ENCODE measurements at regions not wholly inside any gene's neighbourhood (a gene's known extent, or its start where the extent isn't known, plus 50 kb on each side); places are given as distances from the start of the nearest gene placed in this dataset.

DNA sequence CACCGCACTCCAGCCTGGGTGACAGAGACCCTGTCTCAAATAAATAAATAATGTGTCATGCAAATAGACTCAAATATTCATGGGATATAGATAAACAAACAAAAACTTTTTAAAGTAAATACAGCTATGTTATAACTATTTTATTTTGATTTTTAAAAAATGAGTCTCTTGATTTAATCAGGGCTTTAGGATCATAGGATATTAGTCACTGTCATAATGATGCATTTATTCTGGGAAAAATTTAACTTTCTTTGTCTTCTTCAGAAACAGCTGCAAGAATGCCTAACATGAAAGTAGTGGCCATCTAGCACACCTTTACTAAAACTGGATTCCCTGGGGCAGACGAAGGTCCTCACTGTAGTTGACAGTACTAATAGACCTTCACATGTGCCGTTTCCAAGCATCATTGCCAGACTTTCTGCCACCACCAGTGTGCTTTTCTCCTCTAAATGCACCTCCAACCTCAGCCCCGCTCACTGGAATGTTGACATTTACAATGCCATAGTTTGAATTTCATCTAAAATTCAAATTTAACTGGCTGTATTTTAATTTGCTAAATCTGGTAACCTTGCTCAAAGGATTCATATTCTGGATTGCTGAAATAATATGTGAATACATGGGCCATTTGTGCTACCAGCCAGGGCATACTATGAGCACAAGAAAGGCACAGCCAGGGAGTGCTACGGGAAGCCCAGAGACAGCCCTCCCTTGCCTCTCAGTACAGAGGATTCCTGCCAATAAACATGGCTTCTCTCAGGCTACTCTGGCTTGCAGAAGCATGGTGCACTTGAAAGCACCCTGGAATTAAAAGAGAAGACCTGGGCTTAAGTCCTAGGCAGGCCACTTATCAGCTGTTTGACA lies 63.4 kb upstream of the ADO start:
- no peak for DNase-seq (ENCODE audit: low spot score)
- Mint-ChIP-seq H3K9me3 (peaks cover 3% of the 10 kb centered on the region), H3K27me3 (peaks cover 0 to 3% of the 10 kb centered on the region in 2 donors), H3K4me3 (no peak overlapping the region), H3K36me3 (no peaks in the 10 kb centered on the region), H3K27ac (peak overlapping the region in 1 of 2 donors; percentile 60), H3K4me1 (ENCODE audit: low read depth in 2 of 2) (peaks cover 11 to 16% of the 10 kb centered on the region in 2 donors)
- no peak for ATAC-seq

DNA sequence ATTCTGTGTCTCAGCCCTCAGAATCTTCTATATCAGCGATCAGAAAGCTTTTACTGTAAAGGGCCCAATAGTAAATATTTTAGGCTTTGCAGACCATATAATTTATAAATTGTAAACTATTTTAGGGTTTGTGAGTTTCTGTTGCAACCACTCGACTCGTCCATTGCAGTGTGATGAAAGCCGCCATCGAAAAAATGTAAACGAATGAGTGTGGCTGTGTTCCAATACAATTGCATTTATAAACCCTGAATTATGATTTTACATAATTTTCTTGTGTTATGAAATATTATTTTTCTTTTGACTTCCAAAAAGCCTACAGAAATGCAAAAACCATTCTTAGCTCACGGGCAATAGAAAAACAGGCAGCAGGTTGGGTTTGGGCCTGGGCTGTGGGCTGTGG lies 62.5 kb upstream of the ADO start:
- no peak for ATAC-seq

DNA sequence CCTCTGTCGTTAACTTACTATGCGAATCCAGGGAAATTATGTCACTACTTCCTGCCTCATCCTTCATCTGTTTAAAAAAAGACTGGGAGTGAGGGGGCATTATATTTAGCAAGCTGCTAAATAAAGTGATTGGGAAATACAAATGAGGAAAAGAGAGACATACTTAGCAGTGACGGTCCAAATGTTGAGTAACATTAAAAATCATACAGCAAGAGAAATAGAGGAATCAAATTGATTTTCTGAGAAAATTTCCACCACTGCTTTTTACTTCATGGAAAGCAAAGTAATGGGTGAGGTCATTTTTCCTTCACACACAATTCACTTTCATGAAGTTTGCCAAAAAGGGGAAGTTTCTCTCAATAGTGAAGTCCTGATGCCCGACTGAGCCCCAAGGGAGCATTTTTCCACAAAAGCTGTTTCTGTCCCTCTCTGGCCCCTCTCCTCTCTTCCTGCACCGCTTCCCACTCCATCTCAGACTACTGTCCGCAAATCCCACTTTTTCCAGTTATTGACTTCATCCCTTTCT lies 61.9 kb upstream of the ADO start:
- ATAC-seq (no peak), DNase-seq (ENCODE audit: low spot score) (no peak)
- Mint-ChIP-seq H3K9me3 (peaks cover 3% of the 10 kb centered on the region), H3K36me3 (no peaks in the 10 kb centered on the region), H3K4me1 (ENCODE audit: low read depth in 2 of 2) (peaks cover 11 to 17% of the 10 kb centered on the region in 2 donors), H3K4me3 (no peak overlapping the region), H3K27ac (peak overlapping the region in 1 of 2 donors; percentile 44), H3K27me3 (peaks cover 0 to 3% of the 10 kb centered on the region in 2 donors)

More for the DNA sequence above, 62.5 kb upstream of the ADO start:
- Mint-ChIP-seq H3K27ac (no peak overlapping the region), H3K4me3 (no peak overlapping the region), H3K9me3 (peaks cover 3% of the 10 kb centered on the region), H3K36me3 (no peaks in the 10 kb centered on the region), H3K4me1 (ENCODE audit: low read depth in 2 of 2) (peaks cover 11 to 14% of the 10 kb centered on the region in 2 donors), H3K27me3 (peaks cover 0 to 3% of the 10 kb centered on the region in 2 donors)
- DNase-seq (ENCODE audit: low spot score): no peak

GRCh38 chr10:62744136-62744535 lies 60.4 kb upstream of the ADO start:
- DNase-seq (ENCODE audit: low spot score) (no peak), ATAC-seq (no peak)
- Mint-ChIP-seq H3K27me3 (peaks cover 0 to 3% of the 10 kb centered on the region in 2 donors), H3K4me1 (ENCODE audit: low read depth in 2 of 2) (peaks cover 15 to 17% of the 10 kb centered on the region in 2 donors), H3K36me3 (no peaks in the 10 kb centered on the region), H3K4me3 (no peak overlapping the region), H3K9me3 (no peaks in the 10 kb centered on the region), H3K27ac (peak overlapping the region in 1 of 2 donors; percentile 53)

- Mint-ChIP-seq H3K9me3 (no peaks in the 10 kb centered on the region), H3K36me3 (no peaks in the 10 kb centered on the region), H3K27ac (peak overlapping the region in 1 of 2 donors; percentile 53), H3K4me3 (no peak overlapping the region), H3K4me1 (ENCODE audit: low read depth in 2 of 2) (peaks cover 16 to 17% of the 10 kb centered on the region in 2 donors), H3K27me3 (peaks cover 0 to 3% of the 10 kb centered on the region in 2 donors)
- no peak for ATAC-seq
- DNase-seq (ENCODE audit: low spot score): no peak
Observed at GRCh38 chr10:62745581-62745980, 58.9 kb upstream of the ADO start.

GRCh38 chr10:62746951-62747729 lies 57.4 kb upstream of the ADO start:
- Mint-ChIP-seq H3K36me3 (no peaks in the 10 kb centered on the region), H3K9me3 (no peaks in the 10 kb centered on the region), H3K4me1 (ENCODE audit: low read depth in 2 of 2) (peaks cover 16 to 17% of the 10 kb centered on the region in 2 donors), H3K27ac (no peak overlapping the region), H3K4me3 (no peak overlapping the region), H3K27me3 (peaks cover 0 to 3% of the 10 kb centered on the region in 2 donors)
- no peak for ATAC-seq
- no peak for DNase-seq (ENCODE audit: low spot score)

DNA sequence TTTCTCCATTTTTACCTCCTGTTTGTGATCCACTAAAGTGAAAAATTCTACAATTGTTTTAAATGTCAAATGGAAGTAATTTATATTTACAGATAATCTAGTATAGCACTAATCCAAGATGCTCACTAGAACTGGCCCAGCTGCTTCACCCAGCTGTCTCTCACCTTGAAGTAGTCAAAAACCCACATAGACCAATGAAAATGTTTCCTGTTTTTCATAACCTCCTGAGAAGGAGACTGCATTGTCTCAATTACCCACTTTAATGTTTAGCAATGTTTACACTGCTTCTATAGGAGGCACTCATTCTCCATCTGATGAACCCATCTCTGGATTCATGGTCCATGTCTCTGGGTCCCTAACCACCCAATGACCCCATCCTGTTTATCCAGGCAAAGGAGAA lies 56.1 kb upstream of the ADO start:
- peak overlapping the region in 1 of 2 donors; percentile 36 for H3K27ac Mint-ChIP-seq
- peaks cover 10 to 12% of the 10 kb centered on the region in 2 donors for H3K4me1 Mint-ChIP-seq (ENCODE audit: low read depth in 2 of 2)
- no peak overlapping the region for H3K4me3 Mint-ChIP-seq
- DNase-seq (ENCODE audit: low spot score) (no peak), ATAC-seq (no peak)
- no peaks in the 10 kb centered on the region for H3K9me3 Mint-ChIP-seq
- H3K27me3 Mint-ChIP-seq: peaks cover 0 to 3% of the 10 kb centered on the region in 2 donors
- no peaks in the 10 kb centered on the region for H3K36me3 Mint-ChIP-seq

DNA sequence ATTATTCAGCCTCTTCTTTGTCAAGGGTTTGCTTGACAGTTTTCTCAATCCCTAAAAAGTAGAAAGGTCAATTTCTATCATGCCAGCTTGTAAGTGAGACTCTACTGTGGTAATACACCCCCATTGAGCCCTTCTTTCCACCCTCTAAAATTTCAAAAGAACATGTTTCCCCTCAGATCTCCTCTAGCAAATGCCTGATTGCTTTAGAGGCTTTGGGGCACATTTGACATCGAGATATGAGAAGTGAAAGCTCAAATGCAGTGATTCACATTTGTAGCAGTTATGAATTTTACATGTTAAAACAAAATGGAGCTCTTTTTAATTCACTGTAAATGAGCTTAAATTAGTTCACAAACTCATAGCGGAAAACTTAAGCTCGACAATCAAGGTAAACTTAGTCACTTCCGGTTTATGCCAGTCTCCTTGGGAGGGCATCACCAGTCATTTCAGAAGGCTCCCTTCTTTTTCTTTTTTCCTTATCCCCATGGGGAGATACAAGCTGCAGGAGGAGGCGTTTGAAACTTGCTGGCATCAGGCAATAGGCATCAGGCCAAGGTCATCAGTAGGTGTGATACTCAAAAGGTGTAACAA lies 55.3 kb upstream of the ADO start:
- H3K27me3 Mint-ChIP-seq: peaks cover 0 to 3% of the 10 kb centered on the region in 2 donors
- no peaks in the 10 kb centered on the region for H3K9me3 Mint-ChIP-seq
- DNase-seq (ENCODE audit: low spot score) (no peak), ATAC-seq (no peak)
- peaks cover 10 to 12% of the 10 kb centered on the region in 2 donors for H3K4me1 Mint-ChIP-seq (ENCODE audit: low read depth in 2 of 2)
- peak overlapping the region; percentile 6 to 36 for H3K27ac Mint-ChIP-seq
- no peak overlapping the region for H3K4me3 Mint-ChIP-seq
- H3K36me3 Mint-ChIP-seq: no peaks in the 10 kb centered on the region
